Prostate gland (tissue), 2 donors: ENCODE measurements at regions not wholly inside any gene's neighbourhood (a gene's known extent, or its start where the extent isn't known, plus 50 kb on each side); places are given as distances from the start of the nearest gene placed in this dataset.

Experiments used
- DNase-seq: peaks from one replicate; pipeline ENCODE4 v3.0.0-alpha.2; 2019; ENCODE audit warnings: low spot score
- H3K27ac ChIP-seq, 2 donors: fragments of 200-600 bp; sonication (generic); 2 replicates each; pipeline ENCODE4 v1.5.1; 2017 to 2019
- H3K27me3 ChIP-seq: fragments of 200-600 bp; sonication (generic); replicated peaks from 2 replicates; pipeline ENCODE4 v1.5.1; 2019; ENCODE audit not compliant: insufficient read depth
- H3K36me3 ChIP-seq, 2 donors: fragments of 200-600 bp; sonication (generic); 1 replicate in 1 of 2; 2 replicates in 1 of 2; pipeline versions ENCODE4 v1.5.1 to v1.8.1; 2017 to 2019
- H3K4me1 ChIP-seq: fragments of 200-600 bp; sonication (generic); replicated peaks from 2 replicates; pipeline ENCODE4 v1.5.1; 2019
- H3K4me3 ChIP-seq, 2 donors: fragments of 200-600 bp; sonication (generic); 2 replicates each; pipeline ENCODE4 v1.5.1; 2017 to 2019
- H3K9me3 ChIP-seq: fragments of 200-600 bp; sonication (generic); 2 replicates; pipeline ENCODE4 v1.5.1; 2017
- POLR2A ChIP-seq: fragments of 450-650 bp; IDR thresholded peaks from one replicate; pipeline ENCODE4 v1.6.1; 2016; ENCODE audit warnings: antibody characterized with exemption, mild to moderate bottlenecking
- POLR2AphosphoS5 ChIP-seq: sonication (generic); formaldehyde crosslinking; IDR thresholded peaks from one replicate; pipeline ENCODE4 v1.6.1; 2017; ENCODE audit warnings: antibody characterized with exemption
- WGBS: methylation state at CpG from one replicate; pipeline ENCODE4 v1.1.5; 2018; 5-methylcytosine and 5-hydroxymethylcytosine counted together
- intact Hi-C: fragments of 100-400 bp; cut with DNase I; formaldehyde crosslinking; loops from one replicate; pipeline ENCODE4 v1.14.2; 2022
- TF ChIP-seq, protein P1 (sequence below), 4 experiments: fragments of 200-600 bp in 2 of 4; fragments of 450-650 bp in 2 of 4; sonication (generic) in 2 of 4; IDR thresholded peaks; 1 replicate in 3 of 4; 2 replicates in 1 of 4; pipeline ENCODE4 v1.5.1; 2016 to 2019; ENCODE audit warnings: antibody characterized with exemption in 4 of 4, mild to moderate bottlenecking in 2 of 4, moderate library complexity in 2 of 4

DNA sequence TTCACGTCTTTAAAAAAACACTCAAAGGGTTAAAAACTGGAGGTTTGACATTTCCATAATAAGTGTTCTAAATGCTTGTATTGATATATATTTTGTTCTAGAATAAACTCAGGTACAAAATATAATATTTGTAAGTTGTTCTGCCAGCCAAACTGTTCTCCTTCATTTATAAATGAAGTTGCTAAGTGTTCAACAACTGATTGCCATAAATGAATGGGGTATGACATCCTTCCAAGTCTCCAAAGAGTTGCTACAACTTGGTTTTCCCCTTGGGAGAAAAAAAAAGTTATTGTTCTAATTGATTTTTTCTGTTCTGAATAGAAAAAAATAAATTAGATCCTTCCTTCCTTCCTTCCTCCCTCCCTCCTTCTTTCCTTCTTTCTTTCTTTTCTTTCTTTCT is 65.4 kb upstream of the BLID start:
- DNase-seq, result no peak
- Histone ChIP-seq H3K9me3 (no peaks in the 10 kb centered on the region), H3K27me3 (no peaks in the 10 kb centered on the region), H3K27ac (no peak overlapping the region), H3K36me3 (no peaks in the 10 kb centered on the region), H3K4me1 (no peaks in the 10 kb centered on the region), H3K4me3 (no peak overlapping the region)
- TF ChIP-seq, protein P1, sequence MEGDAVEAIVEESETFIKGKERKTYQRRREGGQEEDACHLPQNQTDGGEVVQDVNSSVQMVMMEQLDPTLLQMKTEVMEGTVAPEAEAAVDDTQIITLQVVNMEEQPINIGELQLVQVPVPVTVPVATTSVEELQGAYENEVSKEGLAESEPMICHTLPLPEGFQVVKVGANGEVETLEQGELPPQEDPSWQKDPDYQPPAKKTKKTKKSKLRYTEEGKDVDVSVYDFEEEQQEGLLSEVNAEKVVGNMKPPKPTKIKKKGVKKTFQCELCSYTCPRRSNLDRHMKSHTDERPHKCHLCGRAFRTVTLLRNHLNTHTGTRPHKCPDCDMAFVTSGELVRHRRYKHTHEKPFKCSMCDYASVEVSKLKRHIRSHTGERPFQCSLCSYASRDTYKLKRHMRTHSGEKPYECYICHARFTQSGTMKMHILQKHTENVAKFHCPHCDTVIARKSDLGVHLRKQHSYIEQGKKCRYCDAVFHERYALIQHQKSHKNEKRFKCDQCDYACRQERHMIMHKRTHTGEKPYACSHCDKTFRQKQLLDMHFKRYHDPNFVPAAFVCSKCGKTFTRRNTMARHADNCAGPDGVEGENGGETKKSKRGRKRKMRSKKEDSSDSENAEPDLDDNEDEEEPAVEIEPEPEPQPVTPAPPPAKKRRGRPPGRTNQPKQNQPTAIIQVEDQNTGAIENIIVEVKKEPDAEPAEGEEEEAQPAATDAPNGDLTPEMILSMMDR (IDR thresholded peaks at IDR 0.05), result no peak
- no peak for TF ChIP-seq POLR2AphosphoS5
- intact Hi-C loops, result no loop called here
- whole genome bisulfite sequencing, result 60% methylated on average over 1 of the region's 1 CpG

- no peak for DNase-seq
- H3K9me3 ChIP-seq, result no peaks in the 10 kb centered on the region
- intact Hi-C loops, result no loop called here
- H3K27me3 ChIP-seq, result no peaks in the 10 kb centered on the region
- peak overlapping the region in 1 of 2 donors; percentile 6 for H3K27ac ChIP-seq
- H3K36me3 ChIP-seq, result no peaks in the 10 kb centered on the region
- H3K4me3 ChIP-seq, result no peak overlapping the region
- H3K4me1 ChIP-seq, result no peaks in the 10 kb centered on the region
- TF ChIP-seq POLR2A, result no peak
- WGBS, result 53% methylated on average over 8 of the region's 8 CpGs
Observed at GRCh38 chr11:122179961-122180834, 64.2 kb upstream of the BLID start.

GRCh38 chr11:122178795-122179194 is 62.8 kb upstream of the BLID start:
- Histone ChIP-seq H3K27me3 (no peaks in the 10 kb centered on the region), H3K27ac (no peak overlapping the region), H3K9me3 (no peaks in the 10 kb centered on the region), H3K4me1 (no peaks in the 10 kb centered on the region), H3K4me3 (no peak overlapping the region), H3K36me3 (no peaks in the 10 kb centered on the region)
- no peak for DNase-seq
- intact Hi-C loops, result no loop called here
- TF ChIP-seq, protein P1 (IDR thresholded peaks at IDR 0.05), result no peak
- no peak for TF ChIP-seq POLR2AphosphoS5
- no peak for TF ChIP-seq POLR2A
- WGBS, result 61% methylated on average over 5 of the region's 5 CpGs

DNA sequence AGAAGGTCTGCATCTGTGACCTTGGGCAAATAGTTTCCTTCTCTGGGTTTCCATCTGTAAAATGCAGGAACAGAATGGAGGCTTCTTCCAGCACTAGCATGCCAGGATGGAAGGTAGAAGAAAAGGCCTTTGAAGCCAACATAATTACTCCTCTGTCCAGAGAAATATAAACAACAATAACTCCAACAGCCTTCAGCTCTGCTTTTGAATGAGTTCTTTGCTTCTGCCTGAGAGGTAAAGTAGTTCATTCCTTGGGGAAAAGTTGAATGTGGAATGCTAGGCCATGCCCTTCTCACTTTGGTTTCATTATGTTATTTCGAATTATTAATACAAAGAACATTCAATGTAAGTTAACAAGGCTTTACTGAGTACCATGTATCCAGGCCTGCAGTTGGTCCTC is 61.2 kb upstream of the BLID start:
- DNase-seq, result no peak
- TF ChIP-seq POLR2A (no peak), POLR2AphosphoS5 (no peak)
- TF ChIP-seq, protein P1 (IDR thresholded peaks at IDR 0.05), result no peak
- H3K4me3 ChIP-seq, result no peak overlapping the region
- H3K4me1 ChIP-seq, result no peaks in the 10 kb centered on the region
- no peaks in the 10 kb centered on the region for H3K9me3 ChIP-seq
- H3K36me3 ChIP-seq, result no peaks in the 10 kb centered on the region
- intact Hi-C loops, result no loop called here
- 95% methylated on average over 1 of the region's 1 CpG for WGBS
- H3K27me3 ChIP-seq, result no peaks in the 10 kb centered on the region
- H3K27ac ChIP-seq, result no peak overlapping the region

- H3K27ac ChIP-seq, result no peak overlapping the region
- no peaks in the 10 kb centered on the region for H3K4me1 ChIP-seq
- H3K27me3 ChIP-seq, result no peaks in the 10 kb centered on the region
- no peaks in the 10 kb centered on the region for H3K9me3 ChIP-seq
- TF ChIP-seq, protein P1 (IDR thresholded peaks at IDR 0.05), result no peak
- no peak for TF ChIP-seq POLR2A
- TF ChIP-seq POLR2AphosphoS5, result no peak
- intact Hi-C loops, result no loop called here
- H3K36me3 ChIP-seq, result no peaks in the 10 kb centered on the region
- DNase-seq, result no peak
- 70% methylated on average over 3 of the region's 3 CpGs for WGBS
- no peak overlapping the region for H3K4me3 ChIP-seq
Observed at GRCh38 chr11:122176651-122177050, 60.6 kb upstream of the BLID start.
